ENCODE measurements at regions not wholly inside any gene's neighbourhood (a gene's known extent, or its start where the extent isn't known, plus 50 kb on each side); places are given as distances from the start of the nearest gene placed in this dataset.

DNA sequence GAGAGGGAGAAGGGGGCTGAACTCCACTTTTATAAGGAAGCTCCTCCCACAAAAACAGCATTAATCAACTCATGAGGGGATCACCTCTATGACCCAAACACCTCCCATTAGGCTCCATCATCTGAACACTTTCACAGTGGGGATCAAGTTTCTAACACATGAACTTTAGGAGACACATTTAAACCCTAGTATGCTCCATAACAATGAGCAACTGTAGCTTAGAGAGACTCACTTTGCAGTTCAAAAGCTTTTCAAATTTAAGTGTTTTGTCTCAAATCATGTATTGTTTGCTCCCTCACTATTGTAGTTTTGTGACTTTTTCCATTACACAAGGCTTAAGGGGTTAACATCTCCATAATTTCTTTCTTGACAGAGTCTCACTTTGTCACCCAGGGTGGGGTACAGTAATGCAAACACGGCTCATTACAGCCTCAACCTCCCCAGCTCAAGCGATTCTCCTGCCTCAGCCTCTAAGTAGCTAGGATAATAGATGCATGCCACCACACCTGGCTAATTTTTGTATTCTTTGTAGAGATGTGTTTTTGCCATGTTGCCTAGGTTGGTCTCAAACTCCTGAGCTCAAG lies 352.7 kb upstream of the CDH20 start:
- Histone ChIP-seq H3K4me1 (ENCODE audit: control insufficient read depth, insufficient read depth, low read length) (no peaks in the 10 kb centered on the region), H3K36me3 (ENCODE audit: control insufficient read depth, insufficient read depth, low read length) (no peaks in the 10 kb centered on the region), H3K27me3 (ENCODE audit: control insufficient read depth, insufficient read depth, low read length) (no peaks in the 10 kb centered on the region), H3K27ac (ENCODE audit: low read length) (no peak overlapping the region), H3K4me3 (ENCODE audit: low read length) (no peak overlapping the region), H3K9me3 (replicated peaks; ENCODE audit: control insufficient read depth, low read depth, low read length) (no peaks in the 10 kb centered on the region)
- no CpG with 5 or more reads among the region's 2 CpGs for WGBS (ENCODE audit: insufficient coverage)
- no peak for DNase-seq

DNA sequence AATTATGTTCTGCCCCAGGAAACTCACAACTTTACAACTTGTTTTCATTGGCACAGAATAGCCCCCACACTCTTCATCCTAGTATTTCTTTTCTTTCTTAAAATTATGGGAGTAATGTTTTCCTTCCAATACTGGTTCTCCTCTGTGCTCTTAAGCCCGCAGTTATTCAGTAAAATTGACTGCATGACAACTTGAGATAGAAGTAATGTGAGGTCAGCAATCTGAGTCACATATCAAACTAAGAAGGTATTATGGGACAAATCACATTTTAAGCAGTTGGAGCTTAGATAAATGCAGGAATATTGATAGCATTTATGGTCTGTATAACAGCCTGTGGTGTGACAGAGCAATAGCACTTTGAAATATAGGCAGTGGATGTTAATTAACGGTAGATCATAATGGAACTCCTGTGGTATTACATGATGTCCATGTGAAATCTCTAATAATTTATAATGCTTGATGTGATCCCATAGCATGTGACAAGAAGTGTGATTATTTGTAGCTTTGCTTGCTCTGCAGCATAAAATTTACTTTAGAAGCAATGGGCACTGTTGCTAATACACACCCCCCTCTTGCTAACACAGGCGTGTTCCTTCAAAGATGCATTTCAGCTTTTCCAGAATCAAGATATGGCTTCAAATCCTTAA lies 351.4 kb upstream of the CDH20 start:
- no CpG with 5 or more reads among the region's 3 CpGs for WGBS (ENCODE audit: insufficient coverage)
- H3K4me1 ChIP-seq (ENCODE audit: control insufficient read depth, insufficient read depth, low read length) = no peaks in the 10 kb centered on the region
- H3K36me3 ChIP-seq (ENCODE audit: control insufficient read depth, insufficient read depth, low read length) = no peaks in the 10 kb centered on the region
- H3K9me3 ChIP-seq (replicated peaks; ENCODE audit: control insufficient read depth, low read depth, low read length) = no peaks in the 10 kb centered on the region
- no peaks in the 10 kb centered on the region for H3K27me3 ChIP-seq (ENCODE audit: control insufficient read depth, insufficient read depth, low read length)
- DNase-seq = no peak
- H3K4me3 ChIP-seq (ENCODE audit: low read length) = no peak overlapping the region
- no peak overlapping the region for H3K27ac ChIP-seq (ENCODE audit: low read length)

DNA sequence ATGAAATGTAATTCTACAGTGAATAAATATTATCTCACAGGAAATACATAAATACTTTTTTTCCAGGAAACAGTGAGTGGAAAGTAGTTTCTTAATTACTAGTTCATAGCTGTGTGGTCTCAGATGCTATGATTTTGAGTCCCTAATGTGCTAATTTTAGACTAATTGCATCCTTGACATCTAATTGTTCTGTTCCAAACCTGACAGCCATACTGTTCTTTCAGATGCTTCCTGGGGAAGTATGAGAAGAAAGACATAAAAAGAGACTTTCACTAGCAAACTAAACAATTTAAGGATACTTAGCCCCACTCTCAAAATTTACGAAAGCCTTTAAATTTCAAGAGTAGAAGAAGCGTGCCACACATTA lies 350.9 kb upstream of the CDH20 start:
- H3K36me3 ChIP-seq (ENCODE audit: control insufficient read depth, insufficient read depth, low read length) = no peaks in the 10 kb centered on the region
- no peak overlapping the region for H3K27ac ChIP-seq (ENCODE audit: low read length)
- no peaks in the 10 kb centered on the region for H3K9me3 ChIP-seq (replicated peaks; ENCODE audit: control insufficient read depth, low read depth, low read length)
- H3K4me3 ChIP-seq (ENCODE audit: low read length) = no peak overlapping the region
- no peaks in the 10 kb centered on the region for H3K27me3 ChIP-seq (ENCODE audit: control insufficient read depth, insufficient read depth, low read length)
- peak; percentile 17 for DNase-seq
- WGBS (ENCODE audit: insufficient coverage) = no CpG with 5 or more reads among the region's 2 CpGs
- H3K4me1 ChIP-seq (ENCODE audit: control insufficient read depth, insufficient read depth, low read length) = no peaks in the 10 kb centered on the region

DNA sequence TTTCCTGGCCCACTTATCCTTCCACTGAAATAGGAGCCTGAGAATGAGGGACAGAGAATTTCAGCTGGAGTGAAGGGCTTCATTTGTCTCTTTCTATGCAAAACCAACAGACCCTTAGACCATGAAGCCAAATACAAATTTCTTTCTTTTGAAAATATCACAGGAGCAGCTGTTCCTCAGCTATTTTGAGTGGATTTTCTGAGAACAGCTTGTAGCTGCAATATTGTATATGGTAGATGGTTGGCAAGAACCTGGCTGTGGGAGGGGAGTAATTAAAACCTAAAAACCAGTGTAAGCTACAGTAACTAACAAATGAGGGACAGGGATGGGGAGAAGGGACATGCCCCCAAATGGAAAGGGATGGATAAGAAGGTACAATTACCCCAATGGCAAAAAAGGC lies 350.3 kb upstream of the CDH20 start:
- H3K4me3 ChIP-seq (ENCODE audit: low read length) = no peak overlapping the region
- no peaks in the 10 kb centered on the region for H3K27me3 ChIP-seq (ENCODE audit: control insufficient read depth, insufficient read depth, low read length)
- no peaks in the 10 kb centered on the region for H3K9me3 ChIP-seq (replicated peaks; ENCODE audit: control insufficient read depth, low read depth, low read length)
- no peak overlapping the region for H3K27ac ChIP-seq (ENCODE audit: low read length)
- no peak for DNase-seq
- H3K36me3 ChIP-seq (ENCODE audit: control insufficient read depth, insufficient read depth, low read length) = no peaks in the 10 kb centered on the region
- H3K4me1 ChIP-seq (ENCODE audit: control insufficient read depth, insufficient read depth, low read length) = no peaks in the 10 kb centered on the region

DNA sequence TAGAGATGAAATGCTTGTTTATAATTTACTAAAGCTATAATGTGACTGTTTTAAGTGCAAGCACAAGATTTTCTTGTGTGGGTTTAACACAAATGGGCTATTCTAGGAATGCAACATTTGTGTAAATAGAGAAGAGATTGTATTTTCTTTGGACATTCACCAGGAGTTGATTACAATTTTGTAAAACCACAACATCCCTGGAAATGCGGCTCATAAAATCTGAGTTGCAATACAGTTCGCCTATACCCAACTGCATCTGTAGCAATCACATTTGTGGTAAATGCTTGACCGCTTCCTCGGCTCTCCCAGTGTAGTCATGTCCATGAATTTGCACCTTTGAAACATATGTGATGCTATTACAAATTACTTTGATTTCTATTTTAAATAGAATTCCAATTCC lies 348.7 kb upstream of the CDH20 start:
- Histone ChIP-seq H3K36me3 (ENCODE audit: control insufficient read depth, insufficient read depth, low read length) (no peaks in the 10 kb centered on the region), H3K27me3 (ENCODE audit: control insufficient read depth, insufficient read depth, low read length) (no peaks in the 10 kb centered on the region), H3K4me1 (ENCODE audit: control insufficient read depth, insufficient read depth, low read length) (no peaks in the 10 kb centered on the region), H3K27ac (ENCODE audit: low read length) (no peak overlapping the region), H3K9me3 (replicated peaks; ENCODE audit: control insufficient read depth, low read depth, low read length) (no peaks in the 10 kb centered on the region), H3K4me3 (ENCODE audit: low read length) (no peak overlapping the region)
- WGBS (ENCODE audit: insufficient coverage) = 100% methylated on average over 2 of the region's 4 CpGs
- no peak for DNase-seq

DNA sequence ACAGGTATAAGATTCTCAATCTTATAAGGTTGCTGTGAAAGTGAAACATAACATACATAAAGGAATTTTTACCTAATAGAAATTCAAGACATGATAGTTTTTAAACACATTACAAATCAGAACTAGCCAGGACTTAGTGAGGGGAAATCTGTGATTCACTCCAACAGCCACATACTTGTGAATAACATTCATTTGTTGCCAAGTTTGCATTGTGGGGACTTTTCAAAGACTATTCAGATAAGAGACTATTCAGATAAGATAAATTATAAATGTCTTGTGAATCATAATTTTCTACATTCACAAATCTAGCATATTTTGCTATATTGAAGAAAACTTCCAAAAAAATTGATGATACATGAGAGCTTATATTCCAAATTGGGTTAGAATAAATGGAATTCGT lies 345.3 kb upstream of the CDH20 start:
- Histone ChIP-seq H3K4me1 (ENCODE audit: control insufficient read depth, insufficient read depth, low read length) (no peaks in the 10 kb centered on the region), H3K4me3 (ENCODE audit: low read length) (no peak overlapping the region), H3K27me3 (ENCODE audit: control insufficient read depth, insufficient read depth, low read length) (no peaks in the 10 kb centered on the region), H3K27ac (ENCODE audit: low read length) (no peak overlapping the region), H3K36me3 (ENCODE audit: control insufficient read depth, insufficient read depth, low read length) (no peaks in the 10 kb centered on the region), H3K9me3 (replicated peaks; ENCODE audit: control insufficient read depth, low read depth, low read length) (no peaks in the 10 kb centered on the region)
- DNase-seq = peak; percentile 22
- WGBS (ENCODE audit: insufficient coverage) = no CpG with 5 or more reads among the region's 1 CpG

DNA sequence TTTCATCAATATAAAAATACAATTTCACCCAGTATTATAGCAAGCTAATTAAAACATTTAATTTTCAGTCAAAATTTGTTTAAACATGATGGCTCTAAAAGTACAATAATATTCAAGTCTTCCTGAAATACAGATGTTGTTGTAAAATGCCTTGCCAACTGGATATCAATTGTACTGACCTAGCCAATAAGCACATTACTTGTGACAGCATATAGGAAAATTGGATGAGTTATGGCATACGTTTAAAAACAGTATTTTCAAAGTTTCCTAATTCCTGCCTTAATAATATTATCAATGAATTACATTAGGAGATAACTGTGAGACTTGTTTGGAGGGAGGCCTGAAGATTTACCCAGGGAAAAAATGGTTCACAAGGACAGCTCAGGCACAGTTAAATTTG lies 336.9 kb upstream of the CDH20 start:
- peak; percentile 63 for DNase-seq
- WGBS (ENCODE audit: insufficient coverage) = no CpG with 5 or more reads among the region's 1 CpG
- H3K27me3 ChIP-seq (ENCODE audit: control insufficient read depth, insufficient read depth, low read length) = no peaks in the 10 kb centered on the region

DNA sequence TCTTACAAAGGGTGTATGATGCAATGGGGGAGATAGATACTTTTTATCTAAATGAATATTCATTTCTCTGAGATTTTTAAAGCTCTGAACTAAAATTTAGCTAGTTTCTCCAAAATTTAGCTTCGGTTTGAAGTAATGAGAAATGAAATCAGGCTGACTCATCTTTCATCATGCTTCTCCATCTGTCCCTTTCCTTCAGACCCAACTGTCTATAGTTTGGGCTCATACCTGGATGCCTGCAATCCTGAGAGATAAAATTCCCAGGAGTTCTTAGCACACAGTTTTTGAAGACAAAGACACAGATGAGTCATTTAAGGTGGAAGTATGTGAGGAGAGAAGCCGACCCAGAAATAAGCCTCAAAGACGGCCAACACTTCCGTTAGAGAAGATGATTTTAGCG lies 336.4 kb upstream of the CDH20 start:
- WGBS (ENCODE audit: insufficient coverage) = 100% methylated on average over 3 of the region's 5 CpGs
- H3K4me1 ChIP-seq (ENCODE audit: control insufficient read depth, insufficient read depth, low read length) = no peaks in the 10 kb centered on the region
- DNase-seq = no peak

More for the DNA sequence above, 336.9 kb upstream of the CDH20 start:
- no peak overlapping the region for H3K27ac ChIP-seq (ENCODE audit: low read length)
- no peaks in the 10 kb centered on the region for H3K4me1 ChIP-seq (ENCODE audit: control insufficient read depth, insufficient read depth, low read length)
- H3K36me3 ChIP-seq (ENCODE audit: control insufficient read depth, insufficient read depth, low read length) = no peaks in the 10 kb centered on the region
- no peaks in the 10 kb centered on the region for H3K9me3 ChIP-seq (replicated peaks; ENCODE audit: control insufficient read depth, low read depth, low read length)
- no peak overlapping the region for H3K4me3 ChIP-seq (ENCODE audit: low read length)

DNA sequence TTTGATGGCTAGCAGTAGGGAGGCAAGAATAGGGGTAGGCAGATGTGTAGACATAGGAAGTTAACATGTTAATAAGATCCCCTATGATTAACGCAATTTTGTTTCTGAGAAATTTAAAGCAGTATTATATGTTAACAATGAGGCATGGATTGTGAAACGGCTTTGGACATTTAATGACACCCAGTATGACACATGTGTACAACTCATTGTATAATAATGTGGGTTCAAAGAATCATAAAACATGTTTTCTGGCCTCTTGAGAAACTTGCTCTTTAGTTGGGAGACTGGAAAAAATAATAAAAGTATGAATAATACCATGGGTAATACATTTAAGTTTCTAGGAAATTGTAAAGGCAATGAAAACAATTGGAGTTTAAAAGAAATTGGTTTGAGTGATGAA lies 332.1 kb upstream of the CDH20 start:
- WGBS (ENCODE audit: insufficient coverage) = no CpG with 5 or more reads among the region's 2 CpGs

More for the DNA sequence above, 336.4 kb upstream of the CDH20 start:
- Histone ChIP-seq H3K9me3 (replicated peaks; ENCODE audit: control insufficient read depth, low read depth, low read length) (no peaks in the 10 kb centered on the region), H3K36me3 (ENCODE audit: control insufficient read depth, insufficient read depth, low read length) (no peaks in the 10 kb centered on the region), H3K27me3 (ENCODE audit: control insufficient read depth, insufficient read depth, low read length) (no peaks in the 10 kb centered on the region), H3K4me3 (ENCODE audit: low read length) (no peak overlapping the region), H3K27ac (ENCODE audit: low read length) (no peak overlapping the region)

DNA sequence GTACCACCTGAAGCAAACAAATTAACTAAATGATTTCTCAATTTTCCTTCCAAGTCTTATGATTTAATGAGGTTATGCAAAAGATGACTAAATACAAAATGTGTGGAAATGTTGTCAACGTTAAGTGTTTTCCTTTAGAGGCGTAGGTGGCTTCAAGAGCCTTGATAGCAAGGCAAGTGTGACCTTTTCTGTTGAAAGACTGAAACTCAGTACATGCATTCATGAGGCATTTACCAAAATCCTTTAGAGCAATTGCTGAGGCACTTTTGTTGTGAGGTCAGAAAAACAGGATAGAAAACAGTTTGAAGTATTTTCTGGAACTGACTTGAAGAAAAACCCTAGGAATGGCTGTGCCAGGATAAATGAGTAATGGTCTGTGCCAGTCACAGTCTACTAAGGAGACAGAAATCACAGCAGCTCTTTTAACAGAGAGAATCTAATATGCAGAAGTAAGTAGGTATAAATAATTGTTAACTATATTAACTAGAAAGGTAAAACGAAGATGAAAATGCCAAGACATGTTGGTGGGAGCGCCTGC lies 326.5 kb upstream of the CDH20 start:
- Histone ChIP-seq H3K9me3 (replicated peaks; ENCODE audit: control insufficient read depth, low read depth, low read length) (no peaks in the 10 kb centered on the region), H3K27ac (ENCODE audit: low read length) (no peak overlapping the region), H3K4me1 (ENCODE audit: control insufficient read depth, insufficient read depth, low read length) (no peaks in the 10 kb centered on the region), H3K4me3 (ENCODE audit: low read length) (no peak overlapping the region), H3K36me3 (ENCODE audit: control insufficient read depth, insufficient read depth, low read length) (no peaks in the 10 kb centered on the region), H3K27me3 (ENCODE audit: control insufficient read depth, insufficient read depth, low read length) (no peaks in the 10 kb centered on the region)
- 100% methylated on average over 1 of the region's 4 CpGs for WGBS (ENCODE audit: insufficient coverage)
- DNase-seq = no peak

More for the DNA sequence above, 332.1 kb upstream of the CDH20 start:
- no peaks in the 10 kb centered on the region for H3K36me3 ChIP-seq (ENCODE audit: control insufficient read depth, insufficient read depth, low read length)
- H3K4me3 ChIP-seq (ENCODE audit: low read length) = no peak overlapping the region
- no peak for DNase-seq
- no peaks in the 10 kb centered on the region for H3K4me1 ChIP-seq (ENCODE audit: control insufficient read depth, insufficient read depth, low read length)
- H3K27ac ChIP-seq (ENCODE audit: low read length) = no peak overlapping the region
- H3K27me3 ChIP-seq (ENCODE audit: control insufficient read depth, insufficient read depth, low read length) = no peaks in the 10 kb centered on the region
- H3K9me3 ChIP-seq (replicated peaks; ENCODE audit: control insufficient read depth, low read depth, low read length) = no peaks in the 10 kb centered on the region

Data from muscle of leg (tissue), 3 donors.